Cardiac muscle cell (in vitro differentiated cells and primary cell): ENCODE measurements at regions not wholly inside any gene's neighbourhood (a gene's known extent, or its start where the extent isn't known, plus 50 kb on each side); places are given as distances from the start of the nearest gene placed in this dataset.

Experiments
- DNase-seq, 2 donors: peaks; one replicate each; pipeline versions ENCODE4 v3.0.0 to v3.0.0-alpha.2; 2010 to 2017; ENCODE audit warnings: low read depth in 1 of 2, low spot score in 1 of 2
- H3K27ac ChIP-seq: fragments of 200-600 bp; sonication (generic); 2 replicates; pipeline ENCODE4 v1.5.1; 2016
- H3K27me3 ChIP-seq: fragments of 200-600 bp; sonication (generic); 2 replicates; pipeline ENCODE4 v1.6.0; 2016; ENCODE audit warnings: control low read depth
- H3K36me3 ChIP-seq: fragments of 200-600 bp; sonication (generic); 2 replicates; pipeline ENCODE4 v1.5.1; 2016; ENCODE audit warnings: control low read depth
- H3K4me1 ChIP-seq: fragments of 200-600 bp; sonication (generic); 2 replicates; pipeline ENCODE4 v1.8.1; 2017; ENCODE audit warnings: low read depth, mild to moderate bottlenecking, mixed run types
- H3K4me3 ChIP-seq: fragments of 200-600 bp; sonication (generic); 2 replicates; pipeline ENCODE4 v1.5.1; 2016; ENCODE audit warnings: mild to moderate bottlenecking
- H3K9me3 ChIP-seq: fragments of 200-600 bp; sonication (generic); 2 replicates; pipeline ENCODE4 v1.5.1; 2017; ENCODE audit warnings: low read depth, mild to moderate bottlenecking, control low read depth
- CTCF ChIP-seq: IDR thresholded peaks from 2 replicates; pipeline ENCODE4 v1.5.1; 2012; ENCODE audit warnings: low read depth, mild to moderate bottlenecking, low read length

DNA sequence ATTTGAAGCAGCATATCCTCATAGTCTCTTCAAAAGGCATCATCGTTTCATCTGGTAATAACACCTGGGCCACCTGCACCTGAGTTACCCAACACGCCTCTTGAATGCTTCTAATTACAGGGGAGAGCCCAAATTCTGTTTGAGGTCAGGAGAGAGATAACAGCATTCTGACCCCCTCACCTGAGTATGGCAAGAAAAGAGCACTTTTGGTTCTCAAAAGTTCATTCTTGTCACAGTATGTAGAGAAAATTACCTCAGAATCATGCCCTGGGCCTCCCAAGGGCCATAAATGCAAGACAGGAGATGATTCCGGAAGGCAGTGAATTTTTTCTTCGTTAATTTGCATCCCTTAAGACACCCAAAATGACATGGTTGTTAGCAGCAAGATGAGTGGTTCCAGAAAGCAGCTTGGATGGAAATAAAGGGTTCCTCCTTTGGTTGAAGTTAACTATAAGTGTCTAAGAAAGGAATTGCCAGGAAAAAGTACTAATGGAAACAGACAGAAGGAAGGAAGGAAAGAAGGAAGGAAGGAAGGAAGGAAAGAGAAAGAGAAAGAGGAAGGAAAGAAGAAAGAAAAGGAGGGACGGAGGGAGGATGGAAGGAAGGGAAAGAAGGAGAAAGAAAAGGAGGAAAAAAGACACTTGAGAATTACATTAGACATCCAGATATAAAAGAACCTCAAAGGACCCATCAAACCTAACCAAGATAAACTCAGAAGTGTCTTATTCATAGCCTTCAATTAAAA is 228.4 kb upstream of the RHOBTB1 start:
- no peaks in the 10 kb centered on the region for H3K36me3 ChIP-seq
- TF ChIP-seq CTCF: no peak
- H3K27me3 ChIP-seq: no peaks in the 10 kb centered on the region
- no peak for DNase-seq
- H3K9me3 ChIP-seq: no peaks in the 10 kb centered on the region
- no peaks in the 10 kb centered on the region for H3K4me1 ChIP-seq
- H3K4me3 ChIP-seq: no peak overlapping the region
- no peak overlapping the region for H3K27ac ChIP-seq

- H3K4me3 ChIP-seq: no peak overlapping the region
- H3K36me3 ChIP-seq: no peaks in the 10 kb centered on the region
- no peaks in the 10 kb centered on the region for H3K9me3 ChIP-seq
- no peaks in the 10 kb centered on the region for H3K4me1 ChIP-seq
- H3K27me3 ChIP-seq: no peaks in the 10 kb centered on the region
- H3K27ac ChIP-seq: no peak overlapping the region
- no peak for DNase-seq
- no peak for TF ChIP-seq CTCF
Observed at GRCh38 chr10:61170594-61170993, 226.6 kb upstream of the RHOBTB1 start.

DNA sequence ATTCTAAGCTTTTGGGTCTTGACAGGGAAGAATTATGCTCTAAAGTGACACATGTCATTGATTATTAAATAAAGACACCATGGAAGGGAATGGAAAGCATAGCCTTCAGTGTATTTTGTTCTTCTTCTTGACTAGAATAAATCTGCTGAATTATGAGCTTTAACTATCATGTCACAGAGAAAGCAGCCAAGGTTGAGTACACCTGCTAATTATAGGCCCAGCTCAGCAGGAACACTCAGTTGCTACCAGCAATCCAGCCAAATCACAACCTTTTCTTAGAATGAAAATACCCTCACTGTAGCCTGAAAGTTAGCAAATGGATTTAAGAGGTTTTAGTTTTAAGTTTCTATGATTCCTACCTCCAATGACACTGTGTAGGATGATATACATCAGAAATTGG is 225.3 kb upstream of the RHOBTB1 start:
- Histone ChIP-seq H3K27me3 (no peaks in the 10 kb centered on the region), H3K4me3 (no peak overlapping the region), H3K4me1 (no peaks in the 10 kb centered on the region), H3K27ac (no peak overlapping the region), H3K9me3 (no peaks in the 10 kb centered on the region), H3K36me3 (no peaks in the 10 kb centered on the region)
- no peak for DNase-seq
- no peak for TF ChIP-seq CTCF

- Histone ChIP-seq H3K4me1 (no peaks in the 10 kb centered on the region), H3K36me3 (no peaks in the 10 kb centered on the region), H3K27me3 (no peaks in the 10 kb centered on the region), H3K9me3 (no peaks in the 10 kb centered on the region), H3K27ac (no peak overlapping the region), H3K4me3 (no peak overlapping the region)
- no peak for TF ChIP-seq CTCF
- no peak for DNase-seq
Observed at GRCh38 chr10:61166489-61166888, 222.5 kb upstream of the RHOBTB1 start.

DNA sequence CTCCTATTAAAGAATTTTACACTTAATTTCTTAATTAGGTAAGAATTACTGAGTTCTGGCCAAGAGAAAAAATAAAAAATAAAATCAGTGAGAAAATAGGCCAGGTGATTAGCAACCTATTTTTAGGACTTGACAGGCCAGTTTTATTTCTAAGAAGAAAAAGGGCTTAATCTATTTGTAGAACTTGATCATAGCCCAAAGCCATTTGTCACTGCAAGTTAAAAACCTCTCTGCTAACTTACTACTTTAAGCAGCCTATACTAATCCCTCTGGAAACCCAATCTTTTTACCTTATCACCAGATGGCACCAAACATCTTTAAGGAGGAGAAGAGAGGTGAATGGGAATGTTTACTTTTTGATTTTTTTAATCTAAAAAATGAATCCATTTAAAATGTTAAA is 222.1 kb upstream of the RHOBTB1 start:
- TF ChIP-seq CTCF: no peak
- Histone ChIP-seq H3K27ac (no peak overlapping the region), H3K9me3 (no peaks in the 10 kb centered on the region), H3K36me3 (no peaks in the 10 kb centered on the region), H3K27me3 (no peaks in the 10 kb centered on the region), H3K4me3 (no peak overlapping the region), H3K4me1 (no peaks in the 10 kb centered on the region)
- no peak for DNase-seq
